ENCODE measurements at regions not wholly inside any gene's neighbourhood (a gene's known extent, or its start where the extent isn't known, plus 50 kb on each side); places are given as distances from the start of the nearest gene placed in this dataset.

DNA sequence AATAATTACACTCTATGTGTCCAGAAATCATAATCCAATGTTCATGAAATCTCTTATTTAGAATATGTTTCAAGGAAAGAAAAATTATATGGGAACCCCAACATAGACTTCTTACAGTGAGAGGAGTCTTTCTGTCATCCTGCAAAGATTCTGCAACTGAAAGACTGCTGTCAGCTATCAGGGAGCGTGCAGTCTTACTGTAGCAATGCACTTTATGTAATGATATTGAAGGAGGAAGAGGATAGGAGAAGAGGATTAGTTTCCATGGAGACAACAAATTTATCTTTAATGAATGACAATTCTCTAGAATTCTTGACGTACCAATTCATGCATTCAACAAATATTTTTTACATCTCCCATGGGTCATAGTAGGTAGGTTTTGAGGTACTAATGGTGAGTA is 61.3 kb upstream of the MYT1L start:
- TF ChIP-seq, protein P1, sequence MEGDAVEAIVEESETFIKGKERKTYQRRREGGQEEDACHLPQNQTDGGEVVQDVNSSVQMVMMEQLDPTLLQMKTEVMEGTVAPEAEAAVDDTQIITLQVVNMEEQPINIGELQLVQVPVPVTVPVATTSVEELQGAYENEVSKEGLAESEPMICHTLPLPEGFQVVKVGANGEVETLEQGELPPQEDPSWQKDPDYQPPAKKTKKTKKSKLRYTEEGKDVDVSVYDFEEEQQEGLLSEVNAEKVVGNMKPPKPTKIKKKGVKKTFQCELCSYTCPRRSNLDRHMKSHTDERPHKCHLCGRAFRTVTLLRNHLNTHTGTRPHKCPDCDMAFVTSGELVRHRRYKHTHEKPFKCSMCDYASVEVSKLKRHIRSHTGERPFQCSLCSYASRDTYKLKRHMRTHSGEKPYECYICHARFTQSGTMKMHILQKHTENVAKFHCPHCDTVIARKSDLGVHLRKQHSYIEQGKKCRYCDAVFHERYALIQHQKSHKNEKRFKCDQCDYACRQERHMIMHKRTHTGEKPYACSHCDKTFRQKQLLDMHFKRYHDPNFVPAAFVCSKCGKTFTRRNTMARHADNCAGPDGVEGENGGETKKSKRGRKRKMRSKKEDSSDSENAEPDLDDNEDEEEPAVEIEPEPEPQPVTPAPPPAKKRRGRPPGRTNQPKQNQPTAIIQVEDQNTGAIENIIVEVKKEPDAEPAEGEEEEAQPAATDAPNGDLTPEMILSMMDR (IDR thresholded peaks at IDR 0.05) = no peak
- no peak for TF ChIP-seq POLR2A (IDR thresholded peaks at IDR 0.05)

Data from uterus (tissue), 2 donors.